Duodenal mucosa (tissue), 2 donors: ENCODE measurements at regions not wholly inside any gene's neighbourhood (a gene's known extent, or its start where the extent isn't known, plus 50 kb on each side); places are given as distances from the start of the nearest gene placed in this dataset.

Experiments
- H3K27ac ChIP-seq: one replicate; pipeline ENCODE4 v1.7.0; 2013; ENCODE audit warnings: low read depth, low read length
- H3K27me3 ChIP-seq, 2 donors: one replicate each; pipeline ENCODE4 v1.7.0; 2013; ENCODE audit warnings: low read length in 2 of 2, control low read depth in 1 of 2; ENCODE audit not compliant: insufficient read depth in 2 of 2, control insufficient read depth in 1 of 2
- H3K36me3 ChIP-seq, 2 donors: one replicate each; pipeline ENCODE4 v1.7.0; 2013; ENCODE audit warnings: low read length in 2 of 2, control low read depth in 1 of 2; ENCODE audit not compliant: insufficient read depth in 2 of 2, control insufficient read depth in 1 of 2
- H3K4me1 ChIP-seq, 2 donors: one replicate each; pipeline ENCODE4 v1.7.0; 2013; ENCODE audit warnings: low read length in 2 of 2, control low read depth in 1 of 2; ENCODE audit not compliant: insufficient read depth in 2 of 2, control insufficient read depth in 1 of 2
- H3K4me3 ChIP-seq, 2 donors: one replicate each; pipeline ENCODE4 v1.7.0; 2013; ENCODE audit warnings: low read length in 2 of 2, low read depth in 1 of 2
- H3K9ac ChIP-seq, 2 donors: one replicate each; pipeline ENCODE4 v1.7.0; 2013; ENCODE audit warnings: low read length in 2 of 2, low read depth in 1 of 2
- H3K9me3 ChIP-seq, 2 donors: one replicate each; pipeline ENCODE4 v1.7.0; 2013; ENCODE audit warnings: low read length in 2 of 2, control low read depth in 1 of 2; ENCODE audit not compliant: control insufficient read depth in 1 of 2

- H3K4me1 ChIP-seq, result no peaks in the 10 kb centered on the region
- H3K4me3 ChIP-seq, result no peak overlapping the region
- no peak overlapping the region for H3K27ac ChIP-seq
- no peaks in the 10 kb centered on the region for H3K27me3 ChIP-seq
- H3K36me3 ChIP-seq, result no peaks in the 10 kb centered on the region
- no peaks in the 10 kb centered on the region for H3K9me3 ChIP-seq
- H3K9ac ChIP-seq, result no peak overlapping the region
Measured at GRCh38 chr1:62917314-62917713, 133.4 kb downstream of the ATG4C start.

DNA sequence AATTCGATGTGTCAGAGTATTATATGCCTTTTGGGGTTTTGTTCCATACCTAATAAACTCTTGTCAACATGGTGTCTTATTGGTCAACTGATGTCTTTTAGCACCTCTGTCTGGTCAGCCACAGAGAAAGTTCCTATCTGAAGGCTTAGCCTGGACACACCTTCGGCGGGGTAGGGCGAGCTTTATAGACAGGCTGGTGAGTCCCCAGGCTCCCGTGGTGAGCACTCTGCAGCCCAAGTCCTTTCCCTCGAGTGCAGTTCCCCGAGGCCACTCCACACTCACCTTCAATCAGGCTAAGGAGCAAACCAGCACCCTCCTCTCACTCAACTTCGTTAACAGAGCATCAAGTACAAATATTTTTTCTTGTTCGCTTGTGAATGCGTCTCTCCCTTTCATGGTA, 133.9 kb downstream of the ATG4C start:
- H3K36me3 ChIP-seq, result no peaks in the 10 kb centered on the region
- no peaks in the 10 kb centered on the region for H3K4me1 ChIP-seq
- no peak overlapping the region for H3K9ac ChIP-seq
- no peaks in the 10 kb centered on the region for H3K27me3 ChIP-seq
- H3K27ac ChIP-seq, result no peak overlapping the region
- no peaks in the 10 kb centered on the region for H3K9me3 ChIP-seq
- H3K4me3 ChIP-seq, result no peak overlapping the region

DNA sequence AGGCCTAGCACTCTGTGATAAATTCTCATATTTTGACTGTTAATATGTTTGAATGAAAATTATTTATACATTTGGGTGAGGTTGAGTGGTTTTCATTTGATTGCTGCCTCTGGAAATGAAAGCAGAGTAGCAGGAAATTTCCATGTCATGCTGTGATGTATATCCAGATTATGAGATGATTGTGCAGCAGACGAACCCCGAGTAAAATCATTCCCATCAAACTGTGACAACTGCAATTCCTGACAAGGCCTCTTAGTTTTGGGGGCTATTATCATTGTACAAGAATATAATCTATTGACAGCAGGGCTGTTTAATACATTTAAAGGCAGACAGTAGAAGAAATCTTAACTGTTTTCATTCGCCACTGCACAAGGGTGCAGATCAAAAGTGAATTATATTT, 134.8 kb downstream of the ATG4C start:
- H3K4me3 ChIP-seq, result no peak overlapping the region
- no peaks in the 10 kb centered on the region for H3K9me3 ChIP-seq
- no peaks in the 10 kb centered on the region for H3K36me3 ChIP-seq
- no peaks in the 10 kb centered on the region for H3K4me1 ChIP-seq
- H3K9ac ChIP-seq, result no peak overlapping the region
- no peak overlapping the region for H3K27ac ChIP-seq
- no peaks in the 10 kb centered on the region for H3K27me3 ChIP-seq

DNA sequence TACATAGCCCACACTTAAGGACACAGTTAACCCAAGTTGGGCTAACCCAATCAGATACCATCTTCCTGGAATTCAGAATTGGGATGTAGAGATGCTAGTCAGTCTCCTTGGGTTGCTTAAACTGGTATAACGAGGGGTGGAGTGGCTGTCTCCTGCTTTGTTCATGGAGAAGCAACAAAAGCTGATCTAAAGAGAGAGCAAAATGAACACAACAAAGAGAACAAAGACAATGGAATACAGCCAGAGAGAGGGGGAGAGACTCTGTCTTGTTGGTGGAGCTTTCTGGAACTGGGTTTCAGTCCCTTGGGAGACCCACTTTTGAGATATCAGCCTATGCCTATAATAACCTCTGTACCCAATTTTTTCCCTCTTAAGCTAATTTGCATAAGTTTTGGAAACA, 138.1 kb downstream of the ATG4C start:
- H3K36me3 ChIP-seq, result no peaks in the 10 kb centered on the region
- H3K4me1 ChIP-seq, result no peaks in the 10 kb centered on the region
- H3K9ac ChIP-seq, result no peak overlapping the region
- no peaks in the 10 kb centered on the region for H3K27me3 ChIP-seq
- no peaks in the 10 kb centered on the region for H3K9me3 ChIP-seq
- H3K27ac ChIP-seq, result no peak overlapping the region
- H3K4me3 ChIP-seq, result no peak overlapping the region

DNA sequence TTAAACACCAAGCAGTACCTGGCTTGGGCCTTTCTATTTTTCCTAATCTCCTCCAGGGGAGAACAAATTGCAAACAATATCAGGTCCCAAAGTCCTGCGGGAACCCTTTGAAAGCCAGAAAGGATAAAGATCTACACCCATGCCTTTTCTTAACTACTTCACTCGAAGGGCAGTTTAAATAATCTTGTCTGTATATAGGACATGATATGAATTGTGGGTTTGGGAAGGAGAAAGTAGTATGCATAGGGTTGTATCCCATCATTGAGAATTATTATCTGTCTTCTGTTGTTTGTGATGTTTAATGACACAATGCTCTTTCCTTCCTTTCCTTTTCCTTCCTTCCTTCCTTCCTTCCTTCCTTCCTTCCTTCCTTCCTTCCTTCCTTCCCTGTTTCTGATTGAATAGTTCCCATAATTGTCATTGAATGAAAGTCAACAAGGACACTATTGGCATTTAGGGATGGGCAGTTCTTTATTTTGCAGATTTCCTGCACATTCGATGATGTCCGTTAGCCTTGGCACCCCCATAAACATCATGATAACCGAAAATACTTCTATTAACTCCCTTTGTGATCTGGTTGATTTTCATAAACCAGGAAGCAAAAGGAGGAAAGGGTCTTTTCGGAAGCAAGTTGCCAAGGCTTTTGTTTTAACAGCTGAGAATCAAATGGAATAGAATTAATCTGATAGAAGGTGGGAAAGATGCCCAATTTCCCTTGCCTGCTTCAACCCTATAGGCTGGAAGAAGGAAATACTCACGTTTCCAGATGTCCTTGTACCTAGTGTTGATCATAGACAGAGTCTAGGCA, 141.3 kb downstream of the ATG4C start:
- no peak overlapping the region for H3K4me3 ChIP-seq
- no peaks in the 10 kb centered on the region for H3K4me1 ChIP-seq
- no peaks in the 10 kb centered on the region for H3K36me3 ChIP-seq
- no peaks in the 10 kb centered on the region for H3K9me3 ChIP-seq
- no peaks in the 10 kb centered on the region for H3K27me3 ChIP-seq
- H3K9ac ChIP-seq, result no peak overlapping the region
- H3K27ac ChIP-seq, result no peak overlapping the region

- H3K36me3 ChIP-seq, result no peaks in the 10 kb centered on the region
- no peak overlapping the region for H3K9ac ChIP-seq
- H3K4me1 ChIP-seq, result no peaks in the 10 kb centered on the region
- no peaks in the 10 kb centered on the region for H3K27me3 ChIP-seq
- no peaks in the 10 kb centered on the region for H3K9me3 ChIP-seq
- no peak overlapping the region for H3K4me3 ChIP-seq
- no peak overlapping the region for H3K27ac ChIP-seq
Measured at GRCh38 chr1:62926681-62927252, 142.8 kb downstream of the ATG4C start.

- no peak overlapping the region for H3K9ac ChIP-seq
- no peaks in the 10 kb centered on the region for H3K27me3 ChIP-seq
- H3K9me3 ChIP-seq, result no peaks in the 10 kb centered on the region
- no peaks in the 10 kb centered on the region for H3K36me3 ChIP-seq
- H3K4me3 ChIP-seq, result no peak overlapping the region
- H3K27ac ChIP-seq, result no peak overlapping the region
- H3K4me1 ChIP-seq, result no peaks in the 10 kb centered on the region
Measured at GRCh38 chr1:62928885-62929284, 145.0 kb downstream of the ATG4C start.

DNA sequence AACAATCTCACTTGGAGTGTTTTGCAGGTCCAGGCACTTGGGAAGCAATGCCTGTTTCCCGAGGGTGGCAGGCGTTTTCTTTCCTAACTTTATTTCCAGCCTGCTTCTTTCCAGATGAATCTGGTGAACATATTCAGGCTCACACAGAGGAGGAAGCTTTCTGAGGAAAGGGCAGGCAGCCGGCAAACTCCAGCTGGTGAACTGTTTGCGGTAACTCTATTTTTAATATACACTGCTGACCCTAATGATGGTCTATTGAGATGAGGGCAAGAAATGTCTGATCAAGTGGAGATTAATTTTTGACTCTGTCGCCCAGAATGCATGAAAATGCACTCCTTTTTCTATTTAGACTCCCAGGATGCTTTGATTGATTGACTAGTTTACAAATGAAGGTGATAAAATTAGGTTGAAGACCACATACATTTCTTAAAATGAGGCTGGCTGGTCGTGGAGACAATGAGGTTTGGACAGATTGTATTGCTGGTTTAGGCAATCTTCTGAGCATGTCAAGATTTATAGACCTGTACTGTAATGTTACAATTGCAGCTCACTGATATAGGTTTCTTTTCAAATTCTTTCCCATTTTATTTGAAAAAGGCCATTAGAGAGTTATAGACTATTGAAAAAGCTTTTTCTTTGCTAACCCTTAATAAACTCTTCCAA, 153.8 kb downstream of the ATG4C start:
- H3K27me3 ChIP-seq, result no peaks in the 10 kb centered on the region
- H3K36me3 ChIP-seq, result no peaks in the 10 kb centered on the region
- H3K9ac ChIP-seq, result no peak overlapping the region
- no peaks in the 10 kb centered on the region for H3K4me1 ChIP-seq
- no peaks in the 10 kb centered on the region for H3K9me3 ChIP-seq
- H3K27ac ChIP-seq, result no peak overlapping the region
- no peak overlapping the region for H3K4me3 ChIP-seq

- Histone ChIP-seq H3K9me3 (no peaks in the 10 kb centered on the region), H3K4me1 (no peaks in the 10 kb centered on the region), H3K27ac (no peak overlapping the region), H3K4me3 (no peak overlapping the region), H3K36me3 (no peaks in the 10 kb centered on the region), H3K9ac (no peak overlapping the region), H3K27me3 (no peaks in the 10 kb centered on the region)
Measured at GRCh38 chr1:62941780-62942179, 157.8 kb downstream of the ATG4C start.

DNA sequence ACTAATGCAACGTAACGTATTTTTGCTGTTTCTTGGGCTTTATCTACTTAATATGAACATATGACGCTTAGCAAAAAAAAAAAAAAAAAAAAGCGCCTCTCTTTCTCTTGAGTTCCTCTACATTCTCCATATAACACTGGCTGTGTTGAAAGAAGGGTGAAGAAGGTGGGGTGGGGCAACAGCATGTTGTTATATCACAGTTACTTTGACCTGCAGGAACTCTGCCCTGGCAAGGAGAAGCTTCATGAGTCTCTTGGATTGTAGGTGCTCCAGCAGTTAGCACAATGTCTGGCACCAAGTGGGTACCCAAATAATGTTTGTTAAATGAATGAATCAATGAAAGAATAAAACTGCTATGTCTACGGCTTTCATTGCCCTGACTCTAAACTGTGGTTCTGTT, 162.6 kb downstream of the ATG4C start:
- no peaks in the 10 kb centered on the region for H3K4me1 ChIP-seq
- H3K36me3 ChIP-seq, result no peaks in the 10 kb centered on the region
- H3K9me3 ChIP-seq, result no peaks in the 10 kb centered on the region
- H3K4me3 ChIP-seq, result no peak overlapping the region
- H3K27me3 ChIP-seq, result peaks cover 0 to 3% of the 10 kb centered on the region in 2 donors
- H3K27ac ChIP-seq, result no peak overlapping the region
- H3K9ac ChIP-seq, result no peak overlapping the region
